HG02678 (cell line): ENCODE measurements at regions not wholly inside any gene's neighbourhood (a gene's known extent, or its start where the extent isn't known, plus 50 kb on each side); places are given as distances from the start of the nearest gene placed in this dataset.
"Not testable (repeated sequence)": the region's sequence is repeated elsewhere in the genome, so short reads cannot be mapped to it uniquely, and the experiment has no call there.

Source experiments
- ATAC-seq: cut with Tn5 transposase; IDR thresholded peaks from one replicate; pipeline ENCODE4 v1.9.1; 2021; ENCODE audit warnings: mild to moderate bottlenecking, moderate library complexity; ENCODE audit not compliant: unreplicated experiment

- no peak for ATAC-seq
Observed at GRCh38 chr9:86634501-86634900, 280.3 kb upstream of the TUT7 start.

DNA sequence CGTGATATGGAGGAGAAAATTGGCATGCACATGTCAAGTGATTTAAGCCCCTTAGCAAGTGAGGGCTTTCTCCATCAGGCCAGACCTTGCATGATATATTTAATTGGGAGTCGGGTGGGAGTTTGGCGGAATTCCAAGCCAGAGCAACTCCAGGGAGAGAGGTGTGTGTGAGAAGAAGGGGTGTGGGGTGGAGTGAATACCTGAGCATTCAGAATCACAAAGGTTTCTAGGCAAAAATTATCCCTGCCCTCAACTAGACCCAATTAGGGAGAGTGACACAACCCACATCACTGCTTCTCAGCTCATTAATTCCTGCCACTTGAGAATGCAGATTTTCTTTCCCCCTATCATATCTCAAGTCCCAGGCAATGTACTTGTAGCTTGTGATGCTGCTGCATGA lies 279.7 kb upstream of the TUT7 start:
- ATAC-seq, result no peak

DNA sequence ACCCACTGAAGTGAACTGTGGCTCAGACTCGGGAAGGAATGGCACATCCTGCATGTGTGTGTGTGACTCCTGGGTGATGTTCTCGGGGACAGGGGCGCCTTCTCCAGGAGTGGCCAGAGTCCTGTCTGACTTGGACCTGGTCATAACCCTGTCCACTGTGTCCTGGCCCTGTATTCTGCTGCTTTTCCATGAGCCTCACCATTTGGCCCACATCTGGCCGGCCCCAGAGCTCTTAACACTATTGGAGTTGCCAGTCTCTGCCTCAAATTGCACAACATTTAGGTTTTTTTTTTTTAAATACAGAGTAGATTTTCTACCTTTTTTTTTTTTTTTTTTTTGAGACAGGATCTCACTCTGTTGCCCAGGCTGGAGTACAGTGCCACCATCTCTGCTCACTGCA lies 278.3 kb upstream of the TUT7 start:
- ATAC-seq, result no peak

GRCh38 chr9:86629530-86629929 lies 275.3 kb upstream of the TUT7 start:
- ATAC-seq, result no peak

- no peak for ATAC-seq
Observed at GRCh38 chr9:86626802-86627201, 272.6 kb upstream of the TUT7 start.

DNA sequence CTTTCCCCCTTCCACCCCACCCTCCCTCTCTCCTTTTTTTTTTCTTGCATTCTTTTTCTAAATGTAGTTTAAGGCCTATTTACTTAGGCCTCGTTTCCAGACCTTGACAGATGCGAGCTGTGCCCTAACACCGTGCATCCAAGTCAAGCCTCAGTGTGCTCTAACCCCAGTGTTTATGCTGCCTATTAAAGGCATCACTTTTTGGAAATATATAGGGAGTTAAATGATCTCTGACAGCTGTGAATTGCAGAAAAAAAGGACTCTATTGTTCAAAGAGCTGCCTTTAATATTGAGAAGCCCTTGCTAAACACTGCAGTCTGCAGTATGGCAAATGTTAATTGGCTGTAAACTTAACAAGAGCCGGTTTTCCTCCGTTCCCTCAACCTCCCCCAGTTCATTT lies 270.4 kb upstream of the TUT7 start:
- ATAC-seq, result no peak

DNA sequence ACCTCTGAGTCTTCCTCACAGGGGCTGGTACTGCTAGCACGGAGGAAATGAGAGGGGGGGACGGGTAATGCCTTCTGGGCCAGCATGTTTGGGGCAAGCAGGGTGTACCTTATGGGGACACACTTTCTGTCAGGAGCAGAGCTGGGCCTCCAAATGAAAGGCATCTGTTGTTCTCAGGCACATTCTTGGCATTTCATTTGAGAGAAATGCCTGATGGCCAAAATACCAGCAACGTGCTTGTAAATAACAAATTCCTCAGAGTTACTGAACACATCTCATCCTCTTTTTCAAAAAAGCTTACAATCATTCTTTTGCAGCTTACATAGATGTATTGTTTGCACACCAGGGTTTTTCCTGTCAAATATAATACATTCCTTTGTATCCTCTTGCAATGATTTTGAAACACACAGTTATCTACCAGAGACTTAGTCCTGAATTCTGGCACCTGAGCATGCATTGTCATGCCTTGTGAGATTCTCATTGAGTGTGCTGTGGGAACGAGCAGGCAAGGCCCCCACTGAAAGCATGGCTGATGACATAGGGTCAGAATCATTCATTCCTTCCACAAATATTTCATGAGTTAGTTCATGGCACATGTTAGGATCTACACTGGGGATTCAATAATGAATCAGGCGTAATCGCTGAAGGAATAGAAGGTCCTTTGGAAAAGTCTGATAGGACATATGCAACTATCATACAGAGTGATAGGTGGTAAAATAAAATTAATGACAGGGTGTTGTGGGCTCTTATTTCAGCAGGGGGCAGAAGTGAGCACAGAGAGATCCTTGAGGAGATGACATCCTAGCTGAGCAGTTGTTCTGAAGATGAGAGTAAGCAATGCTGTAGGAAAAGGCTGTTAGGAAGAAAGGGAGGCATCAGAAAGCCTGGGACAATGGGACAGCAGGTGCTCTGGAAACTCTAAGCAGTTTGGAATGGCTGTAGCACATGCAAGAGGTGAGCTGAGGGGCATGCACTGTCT lies 260.9 kb upstream of the TUT7 start:
- no peak for ATAC-seq

GRCh38 chr9:86613943-86614342 lies 259.7 kb upstream of the TUT7 start:
- no peak for ATAC-seq

DNA sequence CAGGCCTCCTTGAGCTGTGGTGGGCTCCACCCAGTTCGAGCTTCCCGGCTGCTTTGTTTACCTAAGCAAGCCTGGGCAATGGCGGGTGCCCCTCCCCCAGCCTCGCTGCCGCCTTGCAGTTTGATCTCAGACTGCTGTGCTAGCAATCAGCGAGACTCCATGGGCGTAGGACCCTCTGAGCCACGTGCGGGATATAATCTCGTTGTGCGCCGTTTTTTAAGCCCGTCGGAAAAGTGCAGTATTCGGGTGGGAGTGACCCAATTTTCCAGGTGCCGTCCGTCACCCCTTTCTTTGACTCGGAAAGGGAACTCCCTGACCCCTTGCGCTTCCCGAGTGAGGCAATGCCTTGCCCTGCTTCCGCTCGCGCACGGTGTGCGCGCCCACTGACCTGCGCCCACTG lies 257.3 kb upstream of the TUT7 start:
- ATAC-seq, result not testable (repeated sequence)

DNA sequence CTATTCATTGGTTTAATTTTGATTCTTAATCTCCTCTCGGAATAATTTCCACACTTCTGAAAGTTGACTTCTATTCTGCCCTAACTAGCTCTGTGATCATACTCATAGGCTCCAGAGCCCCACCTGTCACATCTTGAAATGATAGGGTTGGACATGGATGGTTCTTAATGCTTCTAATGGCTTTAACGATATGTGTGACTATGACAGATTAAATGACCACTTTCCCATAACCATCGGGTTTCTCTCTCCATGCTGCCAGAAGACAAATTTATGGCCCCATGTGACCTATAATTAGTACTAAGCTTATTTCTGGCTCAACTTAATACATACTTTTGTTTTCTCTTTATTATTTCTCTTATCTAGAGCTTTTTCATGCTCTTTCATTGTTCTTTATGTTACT lies 251.1 kb upstream of the TUT7 start:
- ATAC-seq, result no peak

DNA sequence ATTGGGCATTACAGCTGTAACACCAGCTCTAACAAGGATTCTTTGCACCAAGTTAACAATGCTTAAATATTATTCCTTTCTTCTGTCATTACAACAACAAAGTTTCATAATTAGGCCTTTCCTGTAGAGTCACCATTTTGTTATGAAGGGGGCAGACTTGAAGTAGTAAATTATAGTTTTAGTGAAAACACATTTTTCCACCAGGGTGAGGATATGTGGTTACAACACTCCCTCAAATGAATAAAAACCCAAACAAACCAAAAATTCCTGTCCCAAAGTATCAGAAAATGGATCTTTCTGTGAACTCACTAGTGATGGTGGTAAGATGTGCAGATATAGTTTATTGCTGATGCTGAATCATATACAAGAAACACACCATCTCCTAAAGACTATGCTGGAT lies 250.5 kb upstream of the TUT7 start:
- ATAC-seq, result no peak

DNA sequence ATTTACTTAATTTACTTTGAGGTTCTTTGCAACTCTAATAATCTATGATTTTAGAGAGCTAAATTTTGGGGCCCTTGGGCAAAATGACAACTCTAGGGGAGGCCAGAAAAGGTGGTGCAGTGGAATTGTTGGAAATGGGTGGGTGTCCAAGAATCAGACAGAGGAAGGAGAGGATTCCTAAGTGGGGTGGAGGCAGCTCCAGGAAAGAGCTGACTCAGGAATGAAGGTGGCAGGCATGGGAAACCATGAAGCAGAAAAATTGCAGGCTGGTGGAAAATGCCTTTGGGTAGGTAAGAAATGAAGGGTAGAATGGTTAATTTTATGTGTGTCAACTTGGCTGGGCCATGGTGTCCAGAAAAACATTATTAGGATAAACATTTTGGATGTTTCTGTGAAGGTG lies 248.5 kb upstream of the TUT7 start:
- ATAC-seq, result no peak

GRCh38 chr9:86601697-86602096 lies 247.5 kb upstream of the TUT7 start:
- ATAC-seq, result no peak

DNA sequence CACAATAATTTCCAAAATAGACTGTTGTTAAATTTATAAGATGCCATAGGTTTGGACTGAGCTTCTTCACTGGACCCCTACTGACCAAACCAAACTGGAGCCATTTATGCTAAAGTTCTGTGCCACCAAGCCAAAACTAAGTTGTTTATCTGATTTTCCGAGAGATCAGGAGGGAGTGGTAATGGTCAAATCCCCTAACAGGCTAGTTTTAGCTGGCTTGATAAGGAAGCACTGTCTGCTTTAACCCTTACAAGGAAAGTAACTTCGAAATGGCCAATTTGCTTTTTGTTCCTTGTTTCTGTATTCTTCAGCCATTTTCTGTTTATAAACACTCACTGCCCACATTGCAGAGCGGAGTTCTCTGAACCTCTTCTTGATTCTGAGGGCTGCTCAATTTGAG lies 246.8 kb upstream of the TUT7 start:
- no peak for ATAC-seq

GRCh38 chr9:86600291-86600690 lies 246.1 kb upstream of the TUT7 start:
- ATAC-seq, result no peak

DNA sequence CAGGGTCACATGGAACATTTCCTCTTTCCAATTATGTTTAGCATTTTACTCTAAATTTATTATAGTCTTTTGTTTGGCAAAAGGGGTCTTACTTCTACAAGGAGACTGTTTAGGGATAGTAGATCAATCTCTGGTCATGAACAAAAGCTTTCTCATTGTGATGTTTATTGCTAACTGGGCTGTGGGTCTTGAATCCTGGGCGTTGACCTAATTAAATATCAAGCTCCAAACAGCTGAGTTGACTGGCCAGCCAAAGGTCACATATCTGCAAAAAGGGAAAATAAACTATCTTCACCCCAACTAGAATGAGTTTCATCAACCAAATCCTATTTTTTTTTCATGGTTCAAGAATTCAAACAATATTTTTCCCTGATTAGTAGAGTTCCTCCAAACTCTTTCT lies 245.4 kb upstream of the TUT7 start:
- no peak for ATAC-seq

DNA sequence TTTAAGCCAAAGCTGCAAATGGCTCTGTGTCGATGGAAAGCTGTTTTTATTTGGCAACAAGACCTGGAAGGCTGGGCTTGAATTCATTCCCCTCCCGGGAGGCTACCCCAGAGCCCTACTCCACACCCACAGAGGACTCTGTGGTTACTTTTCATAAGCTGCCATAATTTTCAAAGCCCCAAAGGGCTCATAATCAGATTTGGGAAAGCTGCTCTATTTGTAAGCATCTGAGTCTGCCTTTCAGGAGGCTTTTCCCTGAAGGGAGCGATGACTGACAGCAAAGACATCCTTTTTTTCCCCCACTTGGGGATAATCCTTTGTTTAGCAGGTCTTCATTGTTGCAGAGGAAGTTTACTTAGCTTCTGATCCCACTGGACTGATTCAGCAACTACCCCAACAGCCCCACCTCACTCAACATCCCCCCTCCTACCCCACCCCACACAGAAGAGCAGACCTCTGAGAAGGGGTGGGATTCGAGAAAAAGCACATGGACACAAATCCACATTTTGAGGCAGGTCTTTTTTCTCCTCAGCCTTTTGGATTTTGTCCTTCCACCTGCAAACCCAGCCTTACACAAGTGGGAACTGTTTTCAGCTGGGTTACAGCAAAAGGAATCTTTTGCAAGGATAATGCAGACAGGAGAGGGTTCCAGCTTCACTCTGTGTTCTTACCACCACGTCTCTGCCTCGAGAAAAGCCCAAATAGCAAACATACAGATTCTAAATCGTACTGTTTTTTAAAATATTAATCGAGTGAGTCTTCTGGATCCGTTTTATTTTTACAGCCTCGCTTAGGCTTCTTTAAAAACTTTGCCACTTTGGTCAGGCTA lies 244.4 kb upstream of the TUT7 start:
- ATAC-seq, result no peak

GRCh38 chr9:86594724-86595123 lies 240.5 kb upstream of the TUT7 start:
- no peak for ATAC-seq

- no peak for ATAC-seq
Observed at GRCh38 chr9:86591472-86591871, 237.3 kb upstream of the TUT7 start.

- no peak for ATAC-seq
Observed at GRCh38 chr9:86589730-86590129, 235.5 kb upstream of the TUT7 start.

- no peak for ATAC-seq
Observed at GRCh38 chr9:86589273-86589672, 235.1 kb upstream of the TUT7 start.

DNA sequence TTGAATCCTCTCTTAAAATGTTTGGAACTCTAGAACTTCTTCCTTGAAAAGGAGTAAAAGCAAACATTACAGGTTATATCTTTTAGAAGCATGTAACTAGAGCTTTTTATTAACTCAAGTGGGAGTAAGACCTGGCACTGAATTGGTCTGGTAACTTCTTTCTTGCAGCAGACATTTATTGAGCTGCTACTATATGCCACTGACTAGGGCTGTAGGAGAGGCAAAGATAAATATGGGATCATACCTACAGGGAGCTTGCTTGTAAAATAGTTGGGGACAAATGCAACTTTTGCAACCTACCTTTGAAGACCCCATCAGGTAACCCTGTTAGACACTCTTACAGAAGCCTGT lies 231.9 kb upstream of the TUT7 start:
- ATAC-seq, result no peak
